ENCODE measurements at regions not wholly inside any gene's neighbourhood (a gene's known extent, or its start where the extent isn't known, plus 50 kb on each side); places are given as distances from the start of the nearest gene placed in this dataset.

DNA sequence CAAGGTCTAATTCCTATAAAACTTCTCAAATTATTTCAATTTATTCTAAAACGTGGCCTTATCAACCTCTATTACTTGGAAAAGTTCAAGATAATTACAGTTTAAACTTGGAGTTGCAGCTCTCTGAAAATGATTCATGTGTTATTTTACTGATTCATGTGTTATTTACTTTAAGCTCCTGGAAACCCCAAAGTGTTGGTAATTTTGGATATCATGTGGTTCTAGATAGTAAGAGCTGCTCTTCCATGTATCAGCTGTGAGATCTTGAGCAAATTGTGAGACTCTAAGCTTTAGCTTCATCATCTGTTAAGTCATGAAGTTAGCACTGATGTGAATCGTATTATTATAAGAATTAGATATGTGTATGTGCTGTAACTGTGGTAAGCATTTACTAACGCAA, 749.2 kb downstream of the TLE4 start:
- no peaks in the 10 kb centered on the region for H3K4me1 Mint-ChIP-seq (ENCODE audit: low read depth)
- TF ChIP-seq, protein P1, sequence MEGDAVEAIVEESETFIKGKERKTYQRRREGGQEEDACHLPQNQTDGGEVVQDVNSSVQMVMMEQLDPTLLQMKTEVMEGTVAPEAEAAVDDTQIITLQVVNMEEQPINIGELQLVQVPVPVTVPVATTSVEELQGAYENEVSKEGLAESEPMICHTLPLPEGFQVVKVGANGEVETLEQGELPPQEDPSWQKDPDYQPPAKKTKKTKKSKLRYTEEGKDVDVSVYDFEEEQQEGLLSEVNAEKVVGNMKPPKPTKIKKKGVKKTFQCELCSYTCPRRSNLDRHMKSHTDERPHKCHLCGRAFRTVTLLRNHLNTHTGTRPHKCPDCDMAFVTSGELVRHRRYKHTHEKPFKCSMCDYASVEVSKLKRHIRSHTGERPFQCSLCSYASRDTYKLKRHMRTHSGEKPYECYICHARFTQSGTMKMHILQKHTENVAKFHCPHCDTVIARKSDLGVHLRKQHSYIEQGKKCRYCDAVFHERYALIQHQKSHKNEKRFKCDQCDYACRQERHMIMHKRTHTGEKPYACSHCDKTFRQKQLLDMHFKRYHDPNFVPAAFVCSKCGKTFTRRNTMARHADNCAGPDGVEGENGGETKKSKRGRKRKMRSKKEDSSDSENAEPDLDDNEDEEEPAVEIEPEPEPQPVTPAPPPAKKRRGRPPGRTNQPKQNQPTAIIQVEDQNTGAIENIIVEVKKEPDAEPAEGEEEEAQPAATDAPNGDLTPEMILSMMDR (IDR thresholded peaks at IDR 0.05; ENCODE audit: unreplicated experiment): no peak

DNA sequence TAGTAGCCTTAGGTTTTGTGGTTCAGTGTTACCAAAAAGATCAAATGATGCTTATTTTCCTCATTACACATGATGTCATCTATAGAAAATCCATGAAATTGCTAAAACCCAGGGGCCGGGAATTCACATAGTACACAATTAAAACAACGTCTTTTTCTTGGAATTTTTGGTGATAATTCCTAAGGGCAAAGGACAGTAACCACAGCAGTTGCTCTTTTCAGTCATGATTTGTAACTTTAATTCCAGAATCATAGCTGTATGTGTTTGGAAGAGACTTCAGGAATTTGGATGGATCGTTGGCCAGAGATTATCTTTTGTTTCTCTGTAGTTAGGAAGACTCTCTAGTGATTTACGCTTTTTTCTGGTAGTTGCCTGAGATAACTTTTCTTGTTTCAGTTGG, 748.7 kb downstream of the TLE4 start:
- H3K4me1 Mint-ChIP-seq (ENCODE audit: low read depth): no peaks in the 10 kb centered on the region
- no peak for DNase-seq (ENCODE audit: low spot score, unreplicated experiment)
- TF ChIP-seq, protein P1 (IDR thresholded peaks at IDR 0.05; ENCODE audit: unreplicated experiment): no peak
- H3K27ac Mint-ChIP-seq: no peak overlapping the region
- H3K36me3 Mint-ChIP-seq (ENCODE audit: insufficient read depth): no peaks in the 10 kb centered on the region
- H3K27me3 Mint-ChIP-seq: no peaks in the 10 kb centered on the region
- H3K4me3 Mint-ChIP-seq (ENCODE audit: low read depth): no peak overlapping the region
- H3K9me3 Mint-ChIP-seq (ENCODE audit: low read depth): no peaks in the 10 kb centered on the region

More for the DNA sequence above, 749.2 kb downstream of the TLE4 start:
- no peak for DNase-seq (ENCODE audit: low spot score, unreplicated experiment)
- Mint-ChIP-seq H3K9me3 (ENCODE audit: low read depth) (no peaks in the 10 kb centered on the region), H3K36me3 (ENCODE audit: insufficient read depth) (no peaks in the 10 kb centered on the region), H3K27ac (no peak overlapping the region), H3K4me3 (ENCODE audit: low read depth) (no peak overlapping the region), H3K27me3 (no peaks in the 10 kb centered on the region)

DNA sequence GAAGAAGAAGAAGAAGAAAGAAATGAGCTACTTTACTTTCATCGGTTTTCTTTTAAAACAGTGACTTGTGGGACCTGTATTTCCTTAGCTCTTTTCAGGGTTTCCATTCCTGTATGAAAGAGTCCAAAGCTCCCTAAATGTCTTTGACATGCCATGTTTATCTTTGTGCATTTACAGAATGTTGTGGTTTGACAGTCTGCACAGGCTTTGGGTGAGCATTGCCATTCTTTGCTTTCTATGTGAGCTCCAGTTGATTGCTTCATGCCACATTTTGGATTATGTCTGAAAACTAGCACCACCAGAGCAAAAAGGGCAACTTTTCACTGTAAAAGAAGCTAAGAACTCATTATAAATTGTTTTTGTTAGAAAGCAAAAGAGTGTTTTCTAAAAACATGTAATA, 733.4 kb downstream of the TLE4 start:
- TF ChIP-seq, protein P1 (IDR thresholded peaks at IDR 0.05; ENCODE audit: unreplicated experiment): no peak
- DNase-seq (ENCODE audit: low spot score, unreplicated experiment): no peak
- Mint-ChIP-seq H3K4me1 (ENCODE audit: low read depth) (peaks cover 9% of the 10 kb centered on the region), H3K4me3 (ENCODE audit: low read depth) (no peak overlapping the region), H3K27me3 (no peaks in the 10 kb centered on the region), H3K9me3 (ENCODE audit: low read depth) (peaks cover 3% of the 10 kb centered on the region), H3K27ac (no peak overlapping the region), H3K36me3 (ENCODE audit: insufficient read depth) (no peaks in the 10 kb centered on the region)

DNA sequence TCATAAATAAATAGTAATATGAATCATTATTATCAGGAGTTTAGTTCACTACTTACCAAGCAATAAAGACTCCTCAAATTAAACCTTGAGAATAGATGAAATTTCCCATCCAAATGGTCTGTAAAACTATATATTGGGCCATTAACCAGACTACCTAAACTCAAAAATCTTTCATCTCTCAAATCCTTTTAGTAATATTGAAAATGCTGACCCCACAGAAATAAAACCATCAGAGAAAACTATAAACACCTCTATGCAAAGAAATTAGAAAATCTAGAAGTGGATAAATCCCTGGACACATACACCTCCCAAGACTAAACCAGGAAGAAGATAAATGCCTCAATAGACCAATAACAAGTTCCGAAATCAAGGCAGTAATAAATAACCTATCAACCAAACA, 723.2 kb downstream of the TLE4 start:
- Mint-ChIP-seq H3K4me3 (ENCODE audit: low read depth) (no peak overlapping the region), H3K36me3 (ENCODE audit: insufficient read depth) (peaks cover 1% of the 10 kb centered on the region), H3K9me3 (ENCODE audit: low read depth) (peaks cover 22% of the 10 kb centered on the region), H3K4me1 (ENCODE audit: low read depth) (peaks cover 7% of the 10 kb centered on the region), H3K27ac (no peak overlapping the region), H3K27me3 (no peaks in the 10 kb centered on the region)
- TF ChIP-seq, protein P1 (IDR thresholded peaks at IDR 0.05; ENCODE audit: unreplicated experiment): no peak
- DNase-seq (ENCODE audit: low spot score, unreplicated experiment): no peak

DNA sequence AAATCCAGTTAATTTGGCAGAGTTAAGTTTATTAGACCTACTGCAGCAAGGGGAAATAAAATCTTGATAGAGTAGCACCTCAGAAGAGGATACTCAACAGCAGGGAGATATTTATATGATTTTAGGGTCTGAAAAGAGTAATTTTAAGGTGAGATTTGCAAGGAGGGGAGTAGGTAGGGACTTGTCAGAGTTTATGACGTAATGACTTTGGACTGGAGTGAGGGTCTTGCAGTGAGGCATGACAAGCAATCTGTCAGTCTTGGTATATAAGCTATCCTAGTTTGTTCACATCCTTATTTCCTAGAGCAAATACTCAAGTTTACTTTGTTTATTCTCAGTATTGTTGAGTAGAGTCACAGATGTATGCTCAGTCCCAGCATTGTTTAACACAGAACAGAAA, 722.6 kb downstream of the TLE4 start:
- Mint-ChIP-seq H3K27me3 (no peaks in the 10 kb centered on the region), H3K4me3 (ENCODE audit: low read depth) (no peak overlapping the region), H3K9me3 (ENCODE audit: low read depth) (peaks cover 24% of the 10 kb centered on the region), H3K4me1 (ENCODE audit: low read depth) (peaks cover 4% of the 10 kb centered on the region), H3K27ac (no peak overlapping the region), H3K36me3 (ENCODE audit: insufficient read depth) (peaks cover 1% of the 10 kb centered on the region)
- TF ChIP-seq, protein P1 (IDR thresholded peaks at IDR 0.05; ENCODE audit: unreplicated experiment): no peak
- DNase-seq (ENCODE audit: low spot score, unreplicated experiment): no peak

All from progenitor cell of endocrine pancreas (in vitro differentiated cells).